ENCODE measurements at regions not wholly inside any gene's neighbourhood (a gene's known extent, or its start where the extent isn't known, plus 50 kb on each side); places are given as distances from the start of the nearest gene placed in this dataset.
A peak's percentile ranks its signal among the peaks of the same experiment; 100 is the strongest.

- FAIRE-seq = no peak
- no peak for DNase-seq (ENCODE audit: low spot score)
These were observed 755.7 kb downstream of the TLR4 start for GRCh38 chr9:118459913-118460312.

GRCh38 chr9:118463419-118463818, 759.2 kb downstream of the TLR4 start:
- FAIRE-seq = no peak
- DNase-seq (ENCODE audit: low spot score) = no peak

- no peak for DNase-seq (ENCODE audit: low spot score)
- no peak for FAIRE-seq
These were observed 769.3 kb downstream of the TLR4 start for GRCh38 chr9:118473521-118473920.

GRCh38 chr9:118478752-118479151, 774.5 kb downstream of the TLR4 start:
- DNase-seq (ENCODE audit: low spot score) = no peak
- no peak for FAIRE-seq

GRCh38 chr9:118482306-118482705, 778.1 kb downstream of the TLR4 start:
- no peak for FAIRE-seq

GRCh38 chr9:118483677-118484076, 779.5 kb downstream of the TLR4 start:
- DNase-seq (ENCODE audit: low spot score) (no peak), FAIRE-seq (no peak)

More at GRCh38 chr9:118482306-118482705, 778.1 kb downstream of the TLR4 start:
- DNase-seq (ENCODE audit: low spot score) = no peak

- FAIRE-seq = no peak
- no peak for DNase-seq (ENCODE audit: low spot score)
These were observed 799.0 kb downstream of the TLR4 start for GRCh38 chr9:118503236-118503635.

GRCh38 chr9:118510711-118511110, 806.5 kb downstream of the TLR4 start:
- FAIRE-seq (peak; percentile 32), DNase-seq (ENCODE audit: low spot score) (no peak)

- no peak for FAIRE-seq
- DNase-seq (ENCODE audit: low spot score) = no peak
These were observed 811.7 kb downstream of the TLR4 start for GRCh38 chr9:118515947-118516346.

- no peak for FAIRE-seq
These were observed 817.1 kb downstream of the TLR4 start for GRCh38 chr9:118521261-118521660.

GRCh38 chr9:118522093-118523028, 818.2 kb downstream of the TLR4 start:
- FAIRE-seq (no peak), DNase-seq (ENCODE audit: low spot score) (peak; percentile 59)

More at GRCh38 chr9:118521261-118521660, 817.1 kb downstream of the TLR4 start:
- DNase-seq (ENCODE audit: low spot score) = no peak

GRCh38 chr9:118527261-118527660, 823.1 kb downstream of the TLR4 start:
- DNase-seq (ENCODE audit: low spot score) (no peak), FAIRE-seq (no peak)

- peak; percentile 82 for FAIRE-seq
These were observed 825.0 kb downstream of the TLR4 start for GRCh38 chr9:118529210-118529609.

GRCh38 chr9:118529624-118530214, 825.5 kb downstream of the TLR4 start:
- DNase-seq (ENCODE audit: low spot score) = no peak
- no peak for FAIRE-seq

More at GRCh38 chr9:118529210-118529609, 825.0 kb downstream of the TLR4 start:
- DNase-seq (ENCODE audit: low spot score) = peak; percentile 61

GRCh38 chr9:118532592-118532991, 828.4 kb downstream of the TLR4 start:
- FAIRE-seq (no peak), DNase-seq (ENCODE audit: low spot score) (no peak)

- peak; percentile 63 for DNase-seq (ENCODE audit: low spot score)
- peak; percentile 73 for FAIRE-seq
These were observed 828.9 kb downstream of the TLR4 start for GRCh38 chr9:118533101-118533500.

- DNase-seq (ENCODE audit: low spot score) (no peak), FAIRE-seq (no peak)
These were observed 829.6 kb downstream of the TLR4 start for GRCh38 chr9:118533850-118534249.

- FAIRE-seq (no peak), DNase-seq (ENCODE audit: low spot score) (no peak)
These were observed 832.0 kb downstream of the TLR4 start for GRCh38 chr9:118536153-118536552.

GRCh38 chr9:118538959-118539358, 830.3 kb downstream of the BRINP1 start:
- FAIRE-seq = no peak
- no peak for DNase-seq (ENCODE audit: low spot score)

- no peak for FAIRE-seq
- no peak for DNase-seq (ENCODE audit: low spot score)
These were observed 815.8 kb downstream of the BRINP1 start for GRCh38 chr9:118553465-118553864.

GRCh38 chr9:118554987-118555386, 814.2 kb downstream of the BRINP1 start:
- FAIRE-seq (no peak), DNase-seq (ENCODE audit: low spot score) (no peak)

- FAIRE-seq = no peak
- peak; percentile 73 for DNase-seq (ENCODE audit: low spot score)
These were observed 811.2 kb downstream of the BRINP1 start for GRCh38 chr9:118558026-118558425.

- DNase-seq (ENCODE audit: low spot score) = peak; percentile 82
- peak; percentile 99 for FAIRE-seq
These were observed 810.3 kb downstream of the BRINP1 start for GRCh38 chr9:118558891-118559290.
